H1 (cell line): ENCODE measurements at regions not wholly inside any gene's neighbourhood (a gene's known extent, or its start where the extent isn't known, plus 50 kb on each side); places are given as distances from the start of the nearest gene placed in this dataset.

Experiments
- CTCF ChIA-PET: fragments of 300-600 bp; sonication (Branson Sonifier 250); formaldehyde crosslinking; loops from one replicate; lab custom pipeline; 2021; ENCODE audit not compliant: partially characterized antibody; lab: Charles Lee
- POLR2A ChIA-PET: fragments of 300-600 bp; sonication (Branson Sonifier 250); formaldehyde crosslinking; loops from one replicate; lab custom pipeline; 2021; ENCODE audit warnings: inconsistent platforms; ENCODE audit not compliant: partially characterized antibody; lab: Charles Lee
- DNase-seq, 2 experiments: peaks; one replicate each; pipeline versions ENCODE4 v3.0.0 to v3.0.0-alpha.2; 2010 to 2022; ENCODE audit warnings: low spot score in 2 of 2, low read depth in 1 of 2, mixed read lengths in 1 of 2
- FAIRE-seq: peaks from 2 replicates; lab custom pipeline; 2011; peaks lifted over from hg19 to GRCh38; lab: Jason Lieb, UNC
- H2AFZ ChIP-seq: 2 replicates; pipeline ENCODE4 v1.8.1; 2012; ENCODE audit warnings: low read length, inconsistent platforms
- H2AK5ac ChIP-seq: 2 replicates; pipeline ENCODE4 v1.6.1; 2013; ENCODE audit warnings: low read depth, low read length
- H2BK120ac ChIP-seq: replicated peaks from 2 replicates; pipeline ENCODE3; 2013; ENCODE audit warnings: low read depth, low read length, inconsistent platforms
- H2BK12ac ChIP-seq: 2 replicates; pipeline ENCODE4 v1.6.1; 2013; ENCODE audit warnings: low read depth, low read length
- H2BK15ac ChIP-seq: 2 replicates; pipeline ENCODE4 v1.6.1; 2013; ENCODE audit warnings: low read length
- H2BK20ac ChIP-seq: 2 replicates; pipeline ENCODE4 v1.6.1; 2013; ENCODE audit warnings: low read length
- H2BK5ac ChIP-seq: 2 replicates; pipeline ENCODE4 v1.6.1; 2013; ENCODE audit warnings: low read depth, low read length
- H3K14ac ChIP-seq: 2 replicates; pipeline ENCODE4 v1.6.1; 2013; ENCODE audit warnings: inconsistent platforms; ENCODE audit not compliant: insufficient read length
- H3K18ac ChIP-seq: 2 replicates; pipeline ENCODE4 v1.6.1; 2013; ENCODE audit warnings: low read length; ENCODE audit errors: extremely low read depth
- H3K23ac ChIP-seq: 2 replicates; pipeline ENCODE4 v1.6.1; 2013; ENCODE audit warnings: inconsistent platforms; ENCODE audit not compliant: insufficient read length
- H3K23me2 ChIP-seq: 2 replicates; pipeline ENCODE4 v1.6.1; 2013; ENCODE audit warnings: low read depth, low read length
- H3K27ac ChIP-seq: 2 replicates; pipeline ENCODE4 v1.6.1; 2011; ENCODE audit warnings: low read depth, low read length, inconsistent platforms
- H3K27me3 ChIP-seq, 4 experiments: replicated peaks in 1 of 4; 1 replicate in 1 of 4; 2 replicates in 3 of 4; pipeline versions ENCODE4 v1.6.1 to v1.8.1; 2011 to 2013; ENCODE audit warnings: low read length in 3 of 4, mild to moderate bottlenecking in 3 of 4, inconsistent platforms in 2 of 4, mixed read lengths in 2 of 4, moderate library complexity in 1 of 4; ENCODE audit not compliant: control insufficient read depth in 3 of 4, insufficient read depth in 3 of 4; ENCODE audit errors: extremely low read depth in 1 of 4
- H3K36me3 ChIP-seq, 4 experiments: 2 replicates each; pipeline versions ENCODE4 v1.6.1 to v1.8.1; 2011 to 2013; ENCODE audit warnings: mild to moderate bottlenecking in 4 of 4, low read length in 3 of 4, moderate library complexity in 2 of 4, control low read depth in 1 of 4, inconsistent platforms in 1 of 4; ENCODE audit not compliant: insufficient read depth in 4 of 4, control insufficient read depth in 2 of 4
- H3K4ac ChIP-seq: replicated peaks from 2 replicates; pipeline ENCODE3; 2013; ENCODE audit warnings: low read length, low read depth, mixed read lengths, inconsistent platforms; ENCODE audit not compliant: insufficient read length
- H3K4me1 ChIP-seq, 4 experiments: replicated peaks in 1 of 4; 1 replicate in 1 of 4; 2 replicates in 3 of 4; pipeline versions ENCODE4 v1.6.1 to v1.8.1; 2011 to 2013; ENCODE audit warnings: low read length in 3 of 4, inconsistent platforms in 2 of 4, mixed read lengths in 1 of 4; ENCODE audit not compliant: insufficient read depth in 4 of 4, control insufficient read depth in 3 of 4
- H3K4me2 ChIP-seq, 2 experiments: 2 replicates each; pipeline versions ENCODE4 v1.6.1 to v1.8.1; 2011 to 2013; ENCODE audit warnings: low read depth in 2 of 2, low read length in 2 of 2, control low read depth in 1 of 2, inconsistent platforms in 1 of 2, mild to moderate bottlenecking in 1 of 2; ENCODE audit not compliant: insufficient read depth in 1 of 2
- H3K4me3 ChIP-seq, 4 experiments: fragments of 200-600, 300-600 bp in 1 of 4; sonication (generic), shearing (Covaris generic), sonication (Bioruptor Twin) in 1 of 4; 2 replicates each; pipeline versions ENCODE4 v1.5.1 to v1.8.1; 2011 to 2016; ENCODE audit warnings: low read length in 4 of 4, low read depth in 3 of 4, control low read depth in 2 of 4, inconsistent platforms in 2 of 4, mild to moderate bottlenecking in 2 of 4, mixed read lengths in 1 of 4, moderate library complexity in 1 of 4; ENCODE audit not compliant: insufficient read depth in 2 of 4; ENCODE audit errors: extremely low read depth in 1 of 4
- H3K56ac ChIP-seq: replicated peaks from 2 replicates; pipeline ENCODE3; 2013; ENCODE audit warnings: low read depth, mild to moderate bottlenecking, mixed read lengths, low read length, inconsistent platforms; ENCODE audit not compliant: insufficient read length
- H3K79me1 ChIP-seq: 2 replicates; pipeline ENCODE4 v1.6.1; 2013; ENCODE audit warnings: low read depth, low read length, control low read depth
- H3K79me2 ChIP-seq, 2 experiments: 2 replicates each; pipeline versions ENCODE4 v1.6.1 to v1.8.1; 2012 to 2013; ENCODE audit warnings: low read length in 2 of 2, mild to moderate bottlenecking in 2 of 2, inconsistent platforms in 1 of 2; ENCODE audit not compliant: insufficient read depth in 2 of 2, control insufficient read depth in 1 of 2
- H3K9ac ChIP-seq, 4 experiments: replicated peaks in 1 of 4; 1 replicate in 1 of 4; 2 replicates in 3 of 4; pipeline versions ENCODE4 v1.6.1 to v1.8.1; 2011 to 2013; ENCODE audit warnings: low read depth in 3 of 4, low read length in 3 of 4, control low read depth in 2 of 4, mild to moderate bottlenecking in 2 of 4, moderate library complexity in 2 of 4, inconsistent platforms in 1 of 4; ENCODE audit errors: extremely low read depth in 1 of 4
- H3K9me3 ChIP-seq, 2 experiments: 2 replicates each; pipeline versions ENCODE4 v1.6.1 to v1.8.1; 2012 to 2013; ENCODE audit warnings: mild to moderate bottlenecking in 2 of 2, moderate library complexity in 2 of 2, control low read depth in 1 of 2, inconsistent platforms in 1 of 2, low read depth in 1 of 2, low read length in 1 of 2, mixed read lengths in 1 of 2; ENCODE audit not compliant: insufficient read depth in 2 of 2
- H4K20me1 ChIP-seq, 2 experiments: replicated peaks in 1 of 2; 2 replicates each; pipeline versions ENCODE3 to v1.8.1; 2011 to 2013; ENCODE audit warnings: inconsistent platforms in 2 of 2, low read length in 2 of 2, mild to moderate bottlenecking in 1 of 2; ENCODE audit not compliant: insufficient read depth in 2 of 2, control insufficient read depth in 1 of 2
- H4K5ac ChIP-seq: 2 replicates; pipeline ENCODE4 v1.6.1; 2013; ENCODE audit warnings: low read length, low read depth, mixed read lengths, inconsistent platforms; ENCODE audit not compliant: insufficient read length
- H4K8ac ChIP-seq: 2 replicates; pipeline ENCODE4 v1.8.0; 2013; ENCODE audit warnings: mild to moderate bottlenecking, moderate library complexity, low read length, inconsistent platforms; ENCODE audit not compliant: insufficient read depth; ENCODE audit errors: extremely low read depth
- H4K91ac ChIP-seq: replicated peaks from 2 replicates; pipeline ENCODE3; 2013; ENCODE audit warnings: low read length, mixed read lengths, inconsistent platforms; ENCODE audit not compliant: insufficient read length
- BACH1 ChIP-seq: IDR thresholded peaks from 2 replicates; pipeline ENCODE4 v1.6.1; 2012; ENCODE audit warnings: low read length, improper control_type of control experiment
- CEBPB ChIP-seq: IDR thresholded peaks from 2 replicates; pipeline ENCODE4 v1.6.1; 2012; ENCODE audit warnings: low read depth, low read length
- CREB1 ChIP-seq: IDR thresholded peaks from 2 replicates; pipeline ENCODE4 v1.6.1; 2012; ENCODE audit warnings: inconsistent platforms
- GTF2F1 ChIP-seq: IDR thresholded peaks from 2 replicates; pipeline ENCODE4 v1.6.1; 2012; ENCODE audit warnings: low read depth, low read length, improper control_type of control experiment, borderline replicate concordance
- HDAC6 ChIP-seq: IDR thresholded peaks from one replicate; pipeline ENCODE4 v1.7.1; 2012; ENCODE audit warnings: low read depth, mild to moderate bottlenecking, inconsistent platforms, low read length, moderate library complexity
- JUN ChIP-seq: IDR thresholded peaks from 2 replicates; pipeline ENCODE4 v1.6.1; 2011; ENCODE audit warnings: low read depth, mild to moderate bottlenecking, improper control_type of control experiment, low read length
- POLR2AphosphoS5 ChIP-seq: IDR thresholded peaks from 2 replicates; pipeline ENCODE4 v1.6.1; 2011; ENCODE audit warnings: low read depth, low read length
- RXRA ChIP-seq: IDR thresholded peaks from 2 replicates; pipeline ENCODE4 v1.6.1; 2011; ENCODE audit warnings: low read depth, mild to moderate bottlenecking, low read length, moderate library complexity; ENCODE audit not compliant: insufficient read depth
- SIRT6 ChIP-seq: IDR thresholded peaks from one replicate; pipeline ENCODE4 v1.7.1; 2012; ENCODE audit warnings: low read length, inconsistent platforms
- SIX5 ChIP-seq: IDR thresholded peaks from 2 replicates; pipeline ENCODE4 v1.6.1; 2011; ENCODE audit warnings: mild to moderate bottlenecking, low read depth, low read length
- SRF ChIP-seq: IDR thresholded peaks from 2 replicates; pipeline ENCODE4 v1.6.1; 2011; ENCODE audit warnings: mild to moderate bottlenecking, low read depth, low read length, moderate library complexity
- TAF7 ChIP-seq: optimal IDR thresholded peaks from 2 replicates; pipeline ENCODE3; 2011; ENCODE audit warnings: low read depth, mild to moderate bottlenecking, inconsistent platforms, low read length, moderate library complexity, borderline replicate concordance
- TEAD4 ChIP-seq: IDR thresholded peaks from 2 replicates; pipeline ENCODE4 v1.6.1; 2012; ENCODE audit warnings: low read depth, low read length, inconsistent platforms, mixed read lengths
- WGBS, 2 experiments: shearing (Covaris generic) in 1 of 2; methylation state at CpG; one replicate each; pipeline versions ENCODE4 v1.1.6 to v1.1.7; 2013 to 2015; ENCODE audit warnings: low lambda C conversion rate in 2 of 2, mixed read lengths in 2 of 2, inconsistent platforms in 1 of 2, low coverage in 1 of 2, missing lambda C conversion rate in 1 of 2; ENCODE audit not compliant: insufficient replicate concordance in 2 of 2, insufficient coverage in 1 of 2, insufficient read length in 1 of 2; ENCODE audit errors: extremely low coverage in 1 of 2, missing lambda C conversion rate in 1 of 2; 5-methylcytosine and 5-hydroxymethylcytosine counted together
- TF ChIP-seq, protein P1 (sequence below): IDR thresholded peaks from 2 replicates; pipeline ENCODE4 v1.6.1; 2011; ENCODE audit warnings: low read length, improper control_type of control experiment
- TF ChIP-seq, protein P2 (sequence below): IDR thresholded peaks from 2 replicates; pipeline ENCODE4 v1.6.1; 2012; ENCODE audit warnings: inconsistent platforms

DNA sequence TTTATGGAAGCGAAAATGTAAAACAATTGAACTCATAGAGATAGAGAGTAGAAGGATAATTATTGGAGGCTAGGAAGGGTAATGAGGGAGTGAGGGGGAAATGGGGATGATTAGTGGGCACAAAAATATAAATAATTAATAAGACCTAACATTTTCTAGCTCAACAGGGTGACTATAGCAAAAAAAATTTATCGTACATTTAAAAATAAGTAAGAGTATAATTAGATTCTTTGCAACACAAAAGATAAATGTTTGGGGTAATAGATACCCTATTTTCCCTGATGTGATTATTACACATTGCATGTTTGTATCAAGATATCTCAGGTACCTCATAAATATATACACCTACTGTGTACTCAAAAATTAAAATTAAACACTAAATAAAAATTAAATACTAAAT lies 1070.0 kb downstream of the LRFN5 start:
- Histone ChIP-seq H3K9me3 (no peaks in the 10 kb centered on the region), H3K9ac (no peak overlapping the region), H4K20me1 (no peaks in the 10 kb centered on the region), H3K4ac (no peak overlapping the region), H3K14ac (no peak overlapping the region), H3K4me2 (no peak overlapping the region), H3K56ac (no peak overlapping the region), H4K8ac (no peak overlapping the region), H3K27me3 (no peaks in the 10 kb centered on the region), H2BK120ac (no peak overlapping the region), H3K27ac (no peak overlapping the region), H3K18ac (no peak overlapping the region), H3K79me1 (no peaks in the 10 kb centered on the region), H3K23ac (no peak overlapping the region), H3K79me2 (no peaks in the 10 kb centered on the region), H3K4me3 (no peak overlapping the region), H4K5ac (no peak overlapping the region), H2AFZ (no peak overlapping the region), H2AK5ac (no peak overlapping the region), H3K23me2 (no peaks in the 10 kb centered on the region), H2BK15ac (no peak overlapping the region), H2BK5ac (no peak overlapping the region), H2BK20ac (no peak overlapping the region), H2BK12ac (no peak overlapping the region), H3K4me1 (no peaks in the 10 kb centered on the region), H3K36me3 (no peaks in the 10 kb centered on the region), H4K91ac (no peak overlapping the region)
- ChIA-PET POLR2A (no interaction called here), CTCF (interaction anchor here (0.6 kb wide), 1 partner anchor 1354 kb away, joined by 3 read pairs; no protein-coding TSS in a partner anchor)
- DNase-seq (no peak), FAIRE-seq (no peak)
- 87% methylated on average over 2 of the region's 2 CpGs; no CpG with 5 or more reads in 1 of the 2 experiments for WGBS, 2 experiments
- TF ChIP-seq BACH1 (no peak), GTF2F1 (no peak), CEBPB (no peak), JUN (no peak), SIX5 (no peak), TEAD4 (no peak), RXRA (no peak), SIRT6 (no peak), POLR2AphosphoS5 (no peak), SRF (no peak), CREB1 (no peak), TAF7 (no peak), HDAC6 (no peak)
- TF ChIP-seq, protein P1, sequence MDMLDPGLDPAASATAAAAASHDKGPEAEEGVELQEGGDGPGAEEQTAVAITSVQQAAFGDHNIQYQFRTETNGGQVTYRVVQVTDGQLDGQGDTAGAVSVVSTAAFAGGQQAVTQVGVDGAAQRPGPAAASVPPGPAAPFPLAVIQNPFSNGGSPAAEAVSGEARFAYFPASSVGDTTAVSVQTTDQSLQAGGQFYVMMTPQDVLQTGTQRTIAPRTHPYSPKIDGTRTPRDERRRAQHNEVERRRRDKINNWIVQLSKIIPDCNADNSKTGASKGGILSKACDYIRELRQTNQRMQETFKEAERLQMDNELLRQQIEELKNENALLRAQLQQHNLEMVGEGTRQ: no peak
- TF ChIP-seq, protein P2, sequence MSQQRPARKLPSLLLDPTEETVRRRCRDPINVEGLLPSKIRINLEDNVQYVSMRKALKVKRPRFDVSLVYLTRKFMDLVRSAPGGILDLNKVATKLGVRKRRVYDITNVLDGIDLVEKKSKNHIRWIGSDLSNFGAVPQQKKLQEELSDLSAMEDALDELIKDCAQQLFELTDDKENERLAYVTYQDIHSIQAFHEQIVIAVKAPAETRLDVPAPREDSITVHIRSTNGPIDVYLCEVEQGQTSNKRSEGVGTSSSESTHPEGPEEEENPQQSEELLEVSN: no peak
